ENCODE measurements at regions not wholly inside any gene's neighbourhood (a gene's known extent, or its start where the extent isn't known, plus 50 kb on each side); places are given as distances from the start of the nearest gene placed in this dataset.
"Not testable (repeated sequence)": the region's sequence is repeated elsewhere in the genome, so short reads cannot be mapped to it uniquely, and the experiment has no call there.

DNA sequence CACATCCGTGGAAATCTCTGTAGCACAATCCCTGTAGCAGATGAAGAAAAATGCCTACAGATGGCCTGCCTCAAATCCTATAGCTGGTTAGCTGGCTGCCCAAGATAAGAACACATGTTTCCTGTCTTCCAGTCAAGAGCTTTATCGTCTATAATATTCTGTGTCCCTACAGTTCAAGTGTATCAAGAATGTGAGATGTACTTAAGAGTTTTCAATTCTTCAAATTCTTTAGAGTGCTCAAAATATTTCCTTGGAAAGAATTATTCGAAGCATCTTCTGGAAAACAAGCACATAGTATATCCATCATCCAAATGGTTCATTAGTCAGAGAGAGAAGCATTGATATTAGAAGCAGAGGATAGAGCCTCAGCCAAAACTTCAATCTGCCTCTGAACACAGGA, 239.8 kb downstream of the COG6 start:
- DNase-seq: peak; percentile 76

DNA sequence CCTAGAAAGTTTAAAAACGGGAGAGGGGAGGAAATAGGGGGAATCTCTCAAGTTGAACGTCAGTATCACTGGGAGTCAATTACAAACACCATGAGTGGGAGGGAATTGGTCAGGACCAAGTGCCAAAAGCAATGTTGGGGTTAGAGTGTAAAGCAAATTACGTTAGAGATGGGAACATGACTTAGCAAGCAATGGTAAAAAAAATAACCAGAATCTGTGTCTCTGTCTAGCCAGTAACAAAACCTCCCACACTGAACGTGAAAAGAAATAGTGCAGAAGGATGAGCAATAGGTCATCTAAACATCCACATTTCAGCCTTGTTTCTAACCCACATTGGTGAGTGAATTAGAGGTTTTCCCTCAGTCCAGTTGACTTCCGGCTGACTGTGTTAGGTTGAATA, 242.2 kb downstream of the COG6 start:
- DNase-seq: no peak

DNA sequence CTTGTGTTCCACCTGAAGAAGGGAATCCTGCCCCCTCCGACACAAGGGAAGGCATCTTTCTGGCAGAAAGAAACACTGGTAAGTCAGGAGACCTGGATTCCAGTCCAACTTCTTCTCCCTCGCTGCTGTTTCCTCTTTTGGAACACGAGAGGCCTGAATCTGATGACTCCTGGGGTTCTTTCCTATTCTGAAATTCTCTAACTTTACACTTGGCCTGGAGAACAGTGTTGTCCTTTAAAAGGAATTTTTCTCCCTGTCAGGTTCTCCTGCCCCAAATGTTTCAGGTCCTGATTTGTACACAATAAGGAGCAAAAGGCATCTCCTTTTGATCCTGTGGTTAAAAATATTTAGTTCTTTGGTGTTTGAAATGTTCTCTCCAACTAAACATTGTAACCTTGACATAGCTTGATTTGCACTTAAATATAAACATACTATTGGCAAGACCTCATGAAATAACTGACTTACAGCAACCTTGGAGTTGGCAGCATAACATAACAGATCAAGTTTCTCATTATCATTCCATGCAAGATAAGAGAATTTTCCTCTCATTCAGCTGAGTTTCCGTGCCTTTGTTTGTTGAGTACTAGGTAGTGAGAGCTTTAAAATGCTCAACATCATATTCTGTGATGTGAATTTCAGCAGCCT, 244.8 kb downstream of the COG6 start:
- no peak for DNase-seq

DNA sequence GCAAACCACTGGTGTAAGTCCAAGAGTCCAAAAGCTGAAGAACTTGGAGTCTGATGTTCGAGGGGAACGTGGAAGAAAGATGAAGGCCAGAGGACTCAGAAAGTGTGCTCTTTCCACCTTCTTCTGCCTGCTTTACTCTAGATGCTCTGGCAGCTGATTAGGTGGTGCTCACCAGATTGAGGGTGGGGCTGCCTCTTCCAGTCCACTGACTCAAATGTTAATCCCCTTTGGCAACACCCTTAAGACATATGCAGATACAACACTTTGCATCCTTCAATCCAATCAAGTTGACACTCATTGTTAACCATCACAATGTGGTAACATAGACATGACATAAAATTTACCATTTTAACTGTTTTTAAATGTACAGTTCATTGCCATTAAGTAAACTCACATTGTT, 249.5 kb downstream of the COG6 start:
- no peak for DNase-seq

DNA sequence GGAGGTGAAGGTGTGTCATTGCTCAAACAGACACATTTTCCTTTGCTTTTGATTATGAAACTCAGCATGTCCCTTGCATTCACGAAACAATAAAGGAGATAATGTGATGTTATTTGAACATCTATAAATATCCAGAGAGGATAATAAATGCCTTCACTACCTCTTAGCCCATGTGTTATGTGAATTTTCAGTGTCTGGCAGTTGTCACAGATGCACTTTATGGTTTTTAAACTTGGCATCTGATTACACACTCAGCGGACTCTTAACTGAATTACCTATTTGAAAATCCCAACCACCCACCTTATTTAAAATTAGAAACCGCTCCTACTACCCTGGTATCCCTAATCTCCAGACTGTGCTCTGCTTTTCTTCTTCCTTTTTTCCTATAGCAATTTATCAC, 254.2 kb downstream of the COG6 start:
- no peak for DNase-seq

DNA sequence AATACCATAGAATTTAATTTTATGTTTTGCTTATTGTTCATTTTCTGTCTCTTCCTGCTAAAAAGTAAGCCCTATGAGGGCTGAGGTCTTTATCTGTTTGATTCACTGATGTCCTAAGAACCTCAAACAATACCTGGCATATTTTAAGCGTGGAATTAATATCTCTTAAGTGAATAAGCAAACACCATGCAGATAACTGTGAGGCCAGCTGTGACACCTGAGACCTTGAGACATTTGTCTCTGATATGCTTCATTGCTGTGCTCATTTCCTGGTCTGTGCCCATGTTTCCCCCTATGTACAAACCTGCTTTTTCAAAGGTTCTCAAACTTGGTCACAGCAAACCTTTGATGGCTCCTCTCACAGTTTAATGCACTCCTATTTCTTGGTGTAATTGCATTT, 254.6 kb downstream of the COG6 start:
- no peak for DNase-seq

DNA sequence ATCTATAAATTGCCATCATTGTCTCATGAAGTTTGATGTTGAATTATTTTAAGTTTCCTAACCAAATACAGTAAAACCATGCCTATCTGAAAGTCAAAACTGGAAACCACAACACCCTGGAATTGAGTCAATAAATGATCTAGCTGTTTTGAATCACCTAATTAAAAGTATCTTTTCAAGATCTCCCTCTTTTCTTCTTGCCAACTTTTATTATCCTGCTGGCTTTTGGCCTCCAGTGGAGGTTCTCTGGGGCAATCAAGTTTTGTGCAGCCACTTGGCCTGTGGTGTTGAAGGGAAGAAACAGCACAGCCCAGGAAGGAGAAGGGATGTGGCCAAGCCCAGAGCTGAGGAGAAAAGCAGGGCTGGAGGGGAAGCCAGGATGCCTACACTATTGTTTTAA, 255.4 kb downstream of the COG6 start:
- peak; percentile 39 for DNase-seq

DNA sequence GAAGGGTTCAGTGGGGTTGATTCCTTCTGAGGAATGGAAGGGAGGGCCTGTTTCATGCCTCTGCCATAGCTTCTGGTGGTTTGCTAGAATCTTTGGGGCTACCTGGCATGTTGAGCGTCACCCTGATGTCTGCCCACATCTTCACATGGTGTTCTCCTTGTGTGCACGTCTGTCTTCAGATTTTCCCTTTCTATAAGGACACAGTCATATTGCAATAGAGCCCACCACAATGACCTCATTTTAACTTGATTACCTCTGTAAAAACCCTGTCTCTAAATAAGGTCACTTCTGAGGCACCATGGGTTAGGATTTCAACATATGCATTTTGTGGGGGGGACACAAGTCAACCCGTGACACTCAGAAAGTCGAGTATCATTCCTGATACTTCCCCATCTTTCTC, 257.9 kb downstream of the COG6 start:
- no peak for DNase-seq

DNA sequence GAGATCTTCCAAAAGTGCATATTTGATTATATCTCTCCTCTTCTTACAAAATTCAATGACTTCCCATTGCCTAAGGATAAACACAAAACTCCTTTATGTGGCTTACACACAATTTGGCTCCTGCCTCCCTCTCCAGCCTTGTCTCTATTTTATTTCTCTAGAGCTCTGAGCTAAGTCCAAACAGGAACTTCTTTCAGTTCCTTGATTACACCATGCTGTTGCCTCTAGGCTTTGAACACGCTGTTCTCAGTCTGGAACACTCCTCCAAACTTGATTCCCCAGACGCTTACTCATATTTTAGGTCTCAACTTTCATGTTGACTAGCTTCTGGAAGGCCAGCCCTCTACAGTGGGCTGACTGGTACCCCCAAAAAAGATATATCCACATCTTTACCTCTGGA, 258.5 kb downstream of the COG6 start:
- no peak for DNase-seq

DNA sequence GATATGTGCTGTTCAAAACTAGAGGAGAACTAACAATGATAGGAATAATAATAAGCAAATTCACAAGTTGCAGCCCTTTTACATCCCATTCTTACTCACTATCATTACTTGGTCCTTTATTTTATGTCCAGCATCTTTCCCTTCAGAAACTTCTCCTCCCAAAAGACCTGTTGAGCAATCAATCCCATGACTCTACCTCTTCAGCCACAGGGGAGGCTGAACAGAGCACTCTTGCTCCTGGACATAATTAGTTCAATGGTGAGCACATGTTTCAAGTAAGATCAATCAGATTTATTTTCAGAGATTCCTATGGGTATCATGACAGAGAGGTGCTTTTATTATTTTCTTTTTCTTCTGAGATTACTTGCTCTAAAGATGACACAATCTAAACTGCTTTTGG, 260.0 kb downstream of the COG6 start:
- DNase-seq: no peak

DNA sequence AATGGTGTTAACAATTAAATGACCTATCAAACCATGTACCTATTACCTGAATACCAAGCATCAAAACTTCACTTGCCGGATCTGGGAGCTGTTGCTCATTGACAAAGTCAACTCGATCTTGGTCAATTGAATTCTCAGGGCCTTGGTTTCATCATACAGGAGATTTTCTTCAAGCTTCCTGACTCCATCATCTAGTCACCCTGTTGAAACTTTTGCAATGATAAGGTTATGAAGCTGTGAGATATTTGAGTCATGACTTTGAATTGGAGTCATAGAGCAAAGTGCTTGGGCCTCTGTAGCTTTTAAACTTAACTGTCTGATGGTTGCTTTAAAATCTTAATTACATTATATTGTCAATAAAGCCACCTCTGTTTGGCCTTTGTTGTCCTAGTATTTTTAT, 260.9 kb downstream of the COG6 start:
- no peak for DNase-seq

DNA sequence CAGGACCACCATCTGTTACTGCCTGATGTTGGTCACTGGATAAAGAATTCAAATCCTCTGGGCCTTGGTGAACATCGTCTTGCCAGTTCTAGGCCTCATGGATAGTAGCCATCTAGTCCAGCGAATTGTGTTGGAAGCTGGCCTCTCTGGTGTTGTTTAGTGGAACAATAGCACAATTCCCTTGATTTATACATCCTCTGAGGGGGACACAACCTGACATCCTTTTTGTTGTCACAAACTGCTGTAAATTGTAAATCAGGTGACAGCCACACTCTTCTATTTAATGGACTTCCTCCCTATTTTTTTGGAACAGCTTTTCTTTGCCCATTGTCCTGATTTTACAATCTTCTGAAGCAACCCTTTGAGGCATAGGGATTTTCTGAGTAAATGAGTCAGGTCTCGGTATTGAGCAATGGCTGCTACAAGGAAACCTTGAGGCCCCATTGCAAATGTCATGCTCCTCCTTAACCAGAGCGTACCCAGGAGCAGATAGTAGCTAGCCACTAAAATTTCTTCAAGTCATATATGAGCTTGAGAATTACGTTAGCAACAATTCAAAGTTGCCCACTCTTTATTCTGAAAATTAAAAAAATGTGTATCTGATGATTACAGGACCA, 263.3 kb downstream of the COG6 start:
- no peak for DNase-seq

DNA sequence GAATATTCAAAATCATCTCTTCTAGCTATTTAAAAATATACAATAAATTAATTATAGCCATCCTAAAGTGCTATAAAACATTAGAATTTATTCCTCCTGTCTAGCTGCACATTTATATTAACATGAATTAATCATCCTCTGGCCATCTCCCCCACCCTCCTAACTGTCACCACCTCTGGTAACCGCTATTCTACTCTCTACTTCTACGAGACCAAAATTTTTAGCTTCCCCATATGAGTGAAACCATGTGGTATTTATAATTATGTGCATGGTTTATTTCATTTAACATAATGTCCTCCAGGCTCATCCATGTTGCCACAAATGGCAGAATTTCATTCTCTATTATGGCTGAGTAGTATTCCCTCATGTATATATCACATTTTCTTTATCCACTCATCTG, 265.2 kb downstream of the COG6 start:
- no peak for DNase-seq

DNA sequence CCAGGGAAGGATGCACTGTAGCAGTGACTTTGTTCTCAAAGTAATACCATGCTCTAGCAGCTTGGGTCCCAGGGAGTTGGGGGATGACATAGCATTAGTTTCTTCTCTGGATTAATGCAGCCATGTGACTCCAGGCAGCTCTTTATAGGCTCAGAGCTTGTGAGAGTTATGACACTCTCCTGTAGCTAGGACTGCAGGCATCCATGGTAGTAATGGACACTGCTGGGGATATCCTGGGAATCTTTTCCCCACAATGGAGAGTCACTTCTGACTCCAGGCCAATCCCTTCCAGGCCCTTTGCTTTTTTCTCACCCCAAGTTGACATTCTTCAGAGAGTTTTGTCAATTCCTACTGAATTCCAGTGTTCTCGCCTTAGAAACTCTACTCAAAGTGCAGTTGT, 270.9 kb downstream of the COG6 start:
- DNase-seq: no peak

DNA sequence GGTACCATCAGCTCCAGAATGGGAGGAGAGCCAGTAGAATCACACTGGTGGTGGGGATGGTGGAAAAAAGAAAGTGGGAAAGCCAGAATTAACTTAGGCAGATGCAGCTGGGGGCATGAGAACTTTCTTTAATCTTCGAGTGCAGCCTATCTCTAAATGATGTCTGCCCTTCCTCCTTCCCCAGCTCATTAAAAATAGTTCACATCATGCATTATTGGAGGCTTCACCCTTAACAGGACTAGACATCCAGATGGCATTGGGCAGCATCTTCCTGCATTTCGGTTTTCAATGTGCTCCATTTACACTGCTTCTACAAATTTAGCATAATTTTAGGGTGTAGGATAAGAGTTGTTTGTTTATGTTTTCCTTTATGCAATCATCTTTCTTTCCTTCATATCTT, 272.8 kb downstream of the COG6 start:
- DNase-seq: no peak

DNA sequence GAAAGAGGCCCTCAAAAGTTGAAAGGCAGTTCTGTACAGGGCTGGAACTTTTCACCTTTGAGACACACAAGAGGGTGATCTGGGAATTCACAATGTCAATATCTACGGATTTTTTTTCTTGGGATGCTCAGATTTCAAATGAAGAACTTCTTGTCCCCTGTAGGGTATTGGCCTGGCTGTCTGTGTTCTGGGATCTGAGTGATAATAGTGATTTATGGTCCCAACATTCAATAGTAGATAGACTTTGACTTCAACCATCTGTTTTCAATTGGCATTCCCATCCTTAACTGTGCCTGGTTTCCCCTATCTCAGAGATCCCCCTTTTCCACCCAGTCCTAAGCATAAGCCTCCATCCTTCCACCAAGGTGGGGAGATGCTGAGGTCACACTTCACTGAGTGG, 274.1 kb downstream of the COG6 start:
- no peak for DNase-seq

DNA sequence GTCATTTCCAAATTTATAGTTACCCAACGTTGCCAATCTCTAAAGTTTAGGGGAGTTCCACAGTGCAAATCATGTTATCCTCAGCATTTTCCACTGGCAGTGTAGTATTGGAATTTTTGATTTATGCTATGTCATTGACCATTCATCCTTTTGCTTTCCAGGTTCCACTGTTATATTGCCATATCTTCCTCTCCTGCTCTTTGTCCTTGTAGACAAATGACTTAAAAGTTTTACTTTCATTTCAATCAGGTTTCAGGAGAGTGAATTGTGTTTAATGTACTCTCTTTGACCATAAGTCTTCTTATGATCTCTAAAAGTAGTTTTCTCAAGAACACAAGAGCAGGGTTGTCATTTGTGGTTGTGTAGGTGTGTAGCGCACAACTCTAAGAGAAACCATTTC, 274.6 kb downstream of the COG6 start:
- no peak for DNase-seq

DNA sequence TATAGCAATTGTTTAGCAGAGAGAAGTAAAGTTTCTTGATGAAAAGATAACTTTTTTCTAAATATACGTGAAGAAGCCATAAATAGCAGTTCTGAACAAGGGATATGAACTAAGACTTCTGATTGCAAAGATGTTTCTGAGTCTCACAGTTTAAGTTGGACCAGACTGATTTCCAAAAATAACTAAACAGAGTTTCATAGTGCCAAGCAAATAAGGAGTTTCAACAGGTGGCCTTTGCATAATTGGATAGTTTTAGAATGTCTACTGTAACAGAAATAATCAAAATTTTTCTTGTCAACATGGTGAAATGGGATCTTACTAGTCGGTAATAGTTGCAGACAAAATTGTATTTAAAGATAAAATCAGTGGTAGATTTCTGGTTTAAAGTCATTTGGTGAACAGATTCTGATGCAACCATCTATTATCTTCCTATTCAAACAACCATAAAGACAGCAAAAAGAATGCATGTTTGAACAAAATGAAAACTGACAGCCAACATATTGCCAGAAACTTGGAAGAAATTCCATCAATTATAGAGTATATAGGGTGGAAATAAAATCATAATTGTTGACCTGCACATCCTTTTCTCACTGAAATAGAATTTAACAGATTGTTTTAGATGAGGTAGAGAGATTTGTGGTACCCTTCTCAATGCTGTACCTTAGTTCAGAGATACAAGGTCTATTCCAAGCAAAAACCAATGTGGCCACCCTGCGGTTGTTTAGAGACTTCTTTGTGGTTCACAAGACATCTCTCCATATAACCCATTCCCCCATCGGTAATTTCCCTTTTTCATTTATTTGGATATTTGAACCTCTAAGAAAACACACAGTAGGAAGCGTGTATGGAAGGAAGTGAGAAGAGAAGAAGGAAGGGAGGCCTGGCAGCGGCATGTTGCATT, 275.3 kb downstream of the COG6 start:
- no peak for DNase-seq

DNA sequence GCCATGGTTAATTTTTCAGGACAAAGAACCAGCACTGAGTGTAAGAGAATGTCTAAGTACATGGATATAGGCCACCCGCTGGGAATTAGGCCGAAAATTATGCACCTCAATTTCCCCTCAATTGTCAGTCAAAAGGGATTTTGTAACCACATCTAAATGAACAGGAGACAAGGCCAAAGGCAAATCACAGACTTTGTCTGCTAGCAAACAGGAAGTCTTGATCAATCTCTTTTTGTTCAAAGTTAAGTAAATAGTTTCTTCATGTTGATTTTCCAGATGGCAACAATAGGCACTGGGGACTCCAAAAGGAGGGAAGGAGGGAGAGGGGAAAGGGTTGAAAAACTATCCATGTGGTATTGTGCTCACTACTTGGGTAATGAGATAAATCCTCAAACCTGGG, 276.0 kb downstream of the COG6 start:
- DNase-seq: no peak

DNA sequence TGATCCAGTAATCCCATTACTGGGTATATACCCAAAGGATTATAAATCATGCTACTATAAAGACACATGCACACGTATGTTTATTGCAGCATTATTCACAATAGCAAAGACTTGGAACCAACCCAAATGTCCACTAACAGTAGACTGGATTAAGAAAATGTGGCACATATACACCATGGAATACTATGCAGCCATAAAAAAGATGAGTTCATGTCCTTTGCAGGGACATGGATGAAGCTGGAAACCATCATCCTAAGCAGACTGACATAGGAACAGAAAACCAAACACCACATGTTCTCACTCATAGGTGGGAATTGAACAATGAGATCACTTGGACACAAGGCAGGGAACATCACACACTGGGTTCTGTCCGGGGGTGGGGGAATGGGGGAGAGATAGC, 277.1 kb downstream of the COG6 start:
- DNase-seq: not testable (repeated sequence)

DNA sequence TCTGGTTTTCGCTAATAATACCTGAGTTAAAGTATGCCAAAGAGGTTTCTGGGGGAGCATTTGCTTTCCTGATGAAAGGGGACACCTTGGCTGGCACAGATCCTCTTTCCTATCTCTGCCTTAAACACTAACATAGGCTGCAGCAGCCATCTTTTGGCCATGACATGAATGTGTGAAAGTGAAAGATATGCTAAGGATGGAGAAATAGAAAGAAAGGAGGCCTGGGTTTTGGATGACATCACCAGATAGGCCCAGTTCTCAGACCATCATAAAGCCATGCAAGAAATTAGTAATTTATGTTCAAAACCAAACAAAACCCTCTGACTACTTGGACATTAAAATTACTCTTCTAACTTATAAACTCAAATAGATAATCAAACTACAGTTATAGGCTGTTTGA, 279.7 kb downstream of the COG6 start:
- DNase-seq: no peak

DNA sequence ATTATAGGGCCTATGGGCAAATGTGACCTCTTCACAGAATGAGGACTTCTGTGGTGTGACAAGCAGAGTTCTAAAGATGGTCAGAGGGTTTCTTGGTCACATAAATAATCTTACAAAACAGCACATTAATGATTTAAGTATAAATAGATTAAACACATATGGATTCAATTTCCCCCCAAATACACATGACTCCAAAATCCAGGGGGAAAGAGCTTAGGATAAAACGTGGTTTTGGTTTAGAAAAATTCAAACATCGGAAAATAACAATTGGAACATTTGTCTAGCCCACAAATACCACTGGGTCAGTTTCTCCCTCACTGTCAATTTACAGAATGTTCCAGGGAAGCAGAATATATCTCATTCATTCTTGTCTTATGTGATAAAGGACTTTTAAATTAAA, 283.1 kb downstream of the COG6 start:
- peak; percentile 45 for DNase-seq

DNA sequence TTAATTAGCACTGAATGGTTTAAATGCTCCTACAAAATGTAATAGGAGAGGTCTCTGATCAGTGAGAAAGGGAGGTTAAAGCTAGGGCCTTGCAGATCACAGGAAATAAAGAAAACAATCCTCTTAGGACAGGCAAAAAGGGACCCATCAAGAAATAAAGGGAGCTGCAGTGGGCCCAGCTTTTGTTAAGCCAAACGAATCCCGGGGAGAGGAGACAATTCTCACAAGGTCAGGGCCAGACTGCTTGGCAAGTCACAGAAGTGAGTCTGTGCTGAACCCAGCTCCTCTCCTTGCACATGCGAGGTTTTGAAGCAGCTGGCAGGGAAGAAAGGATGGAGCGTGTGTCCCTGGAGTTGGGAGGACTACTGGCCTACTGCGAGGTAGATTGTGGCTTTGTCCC, 285.8 kb downstream of the COG6 start:
- no peak for DNase-seq

DNA sequence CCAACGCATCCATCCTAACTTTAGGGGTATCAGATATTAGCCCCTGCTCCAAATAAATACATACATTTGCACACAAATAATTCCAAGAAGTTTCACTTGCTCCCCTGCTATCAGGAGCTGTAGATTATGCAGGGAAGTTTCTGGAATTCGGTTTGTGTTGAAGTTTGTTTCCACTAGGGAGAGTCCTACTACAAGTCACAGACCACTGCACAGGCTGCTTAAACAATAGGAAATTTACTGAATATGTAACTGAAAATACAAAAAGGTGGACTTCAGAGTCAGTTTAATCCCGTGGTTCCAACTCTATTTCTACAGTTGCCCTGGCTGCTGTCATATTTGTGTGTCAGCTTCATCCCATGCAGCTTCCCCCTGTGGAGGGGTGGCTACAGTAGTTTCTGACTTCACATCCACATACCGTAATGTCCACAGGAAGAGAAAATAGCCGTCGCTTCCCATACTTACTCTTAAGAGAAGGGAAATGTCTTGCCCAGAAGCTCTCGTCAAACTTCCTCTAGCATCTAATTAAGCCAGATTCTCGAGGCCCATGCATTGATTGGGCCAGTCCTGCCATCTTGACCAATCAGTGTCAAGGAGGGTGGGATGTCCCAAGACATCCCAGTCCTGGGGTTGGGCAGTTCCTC, 286.6 kb downstream of the COG6 start:
- no peak for DNase-seq

Data from fibroblast of skin of right biceps (primary cell).